Osteoblast (primary cell): ENCODE measurements at regions not wholly inside any gene's neighbourhood (a gene's known extent, or its start where the extent isn't known, plus 50 kb on each side); places are given as distances from the start of the nearest gene placed in this dataset.

Experiments used
- DNase-seq: peaks from one replicate; pipeline ENCODE4 v3.0.0; 2011; ENCODE audit warnings: low spot score, mixed read lengths; ENCODE audit not compliant: insufficient read length; ENCODE audit errors: missing footprints
- H2AFZ ChIP-seq: 2 replicates; pipeline ENCODE4 v1.6.0; 2011; ENCODE audit warnings: mild to moderate bottlenecking, low read length
- H3K27ac ChIP-seq: 2 replicates; pipeline ENCODE4 v1.5.1; 2011; ENCODE audit warnings: mild to moderate bottlenecking, low read depth, low read length, moderate library complexity
- H3K27me3 ChIP-seq: 2 replicates; pipeline ENCODE4 v1.6.0; 2012; ENCODE audit warnings: mild to moderate bottlenecking, control low read depth, inconsistent platforms, low read length, moderate library complexity; ENCODE audit not compliant: insufficient read depth
- H3K36me3 ChIP-seq: 2 replicates; pipeline ENCODE4 v1.5.1; 2011; ENCODE audit warnings: mild to moderate bottlenecking, low read length, control low read depth, moderate library complexity; ENCODE audit not compliant: insufficient read depth
- H3K4me1 ChIP-seq: 2 replicates; pipeline ENCODE4 v1.5.1; 2011; ENCODE audit warnings: mild to moderate bottlenecking, low read length, control low read depth, moderate library complexity; ENCODE audit not compliant: insufficient read depth
- H3K4me2 ChIP-seq: 2 replicates; pipeline ENCODE4 v1.6.0; 2011; ENCODE audit warnings: mild to moderate bottlenecking, low read length; ENCODE audit not compliant: insufficient read depth
- H3K4me3 ChIP-seq: fragments of 200-600 bp; sonication (generic); 3 replicates; pipeline ENCODE4 v1.5.1; 2012; ENCODE audit warnings: mild to moderate bottlenecking, low read length, inconsistent platforms; ENCODE audit not compliant: insufficient read depth
- H3K79me2 ChIP-seq: 2 replicates; pipeline ENCODE4 v1.6.0; 2012; ENCODE audit warnings: mild to moderate bottlenecking, low read length, control low read depth, inconsistent platforms; ENCODE audit not compliant: insufficient read depth
- H3K9me3 ChIP-seq: 2 replicates; pipeline ENCODE4 v1.5.1; 2011; ENCODE audit warnings: low read depth, low read length, control low read depth
- H4K20me1 ChIP-seq: 2 replicates; pipeline ENCODE4 v1.6.0; 2012; ENCODE audit warnings: mild to moderate bottlenecking, low read length, control low read depth; ENCODE audit not compliant: insufficient read depth
- CTCF ChIP-seq: IDR thresholded peaks from 2 replicates; pipeline ENCODE4 v1.5.1; 2011; ENCODE audit warnings: mild to moderate bottlenecking, low read depth, low read length, moderate library complexity; ENCODE audit errors: extremely low read depth

- TF ChIP-seq CTCF, result no peak
- H3K27me3 ChIP-seq, result peaks cover 31% of the 10 kb centered on the region
Observed at GRCh38 chr10:78866731-78867554, 201.8 kb upstream of the ZMIZ1 start.

GRCh38 chr10:78867555-78867939 is 201.2 kb upstream of the ZMIZ1 start:
- H3K27me3 ChIP-seq, result peaks cover 31% of the 10 kb centered on the region
- no peak overlapping the region for H3K4me2 ChIP-seq
- no peaks in the 10 kb centered on the region for H3K36me3 ChIP-seq
- no peaks in the 10 kb centered on the region for H3K79me2 ChIP-seq
- no peaks in the 10 kb centered on the region for H3K9me3 ChIP-seq
- H3K27ac ChIP-seq, result no peak overlapping the region
- TF ChIP-seq CTCF, result no peak
- no peak overlapping the region for H3K4me3 ChIP-seq
- no peak for DNase-seq
- H3K4me1 ChIP-seq, result no peaks in the 10 kb centered on the region
- H4K20me1 ChIP-seq, result no peaks in the 10 kb centered on the region
- H2AFZ ChIP-seq, result no peak overlapping the region

More at GRCh38 chr10:78866731-78867554, 201.8 kb upstream of the ZMIZ1 start:
- Histone ChIP-seq H3K9me3 (no peaks in the 10 kb centered on the region), H3K4me1 (no peaks in the 10 kb centered on the region), H2AFZ (no peak overlapping the region), H4K20me1 (no peaks in the 10 kb centered on the region), H3K27ac (no peak overlapping the region), H3K4me3 (no peak overlapping the region), H3K36me3 (no peaks in the 10 kb centered on the region), H3K79me2 (no peaks in the 10 kb centered on the region), H3K4me2 (no peak overlapping the region)
- DNase-seq, result no peak

- DNase-seq, result no peak
- no peaks in the 10 kb centered on the region for H4K20me1 ChIP-seq
- no peak overlapping the region for H3K4me2 ChIP-seq
- H2AFZ ChIP-seq, result no peak overlapping the region
- no peaks in the 10 kb centered on the region for H3K9me3 ChIP-seq
- no peak overlapping the region for H3K27ac ChIP-seq
- H3K27me3 ChIP-seq, result peaks cover 31% of the 10 kb centered on the region
- H3K79me2 ChIP-seq, result no peaks in the 10 kb centered on the region
- H3K4me1 ChIP-seq, result no peaks in the 10 kb centered on the region
- no peak overlapping the region for H3K4me3 ChIP-seq
- no peaks in the 10 kb centered on the region for H3K36me3 ChIP-seq
- no peak for TF ChIP-seq CTCF
Observed at GRCh38 chr10:78868048-78868447, 200.7 kb upstream of the ZMIZ1 start.

- Histone ChIP-seq H3K4me3 (no peak overlapping the region), H4K20me1 (no peaks in the 10 kb centered on the region), H3K9me3 (no peaks in the 10 kb centered on the region), H3K4me1 (no peaks in the 10 kb centered on the region), H3K36me3 (no peaks in the 10 kb centered on the region), H3K4me2 (no peak overlapping the region), H3K79me2 (no peaks in the 10 kb centered on the region), H2AFZ (no peak overlapping the region), H3K27ac (no peak overlapping the region), H3K27me3 (peaks cover 35% of the 10 kb centered on the region)
- no peak for TF ChIP-seq CTCF
- no peak for DNase-seq
Observed at GRCh38 chr10:78868456-78868855, 200.3 kb upstream of the ZMIZ1 start.
